ENCODE measurements at regions not wholly inside any gene's neighbourhood (a gene's known extent, or its start where the extent isn't known, plus 50 kb on each side); places are given as distances from the start of the nearest gene placed in this dataset.

DNA sequence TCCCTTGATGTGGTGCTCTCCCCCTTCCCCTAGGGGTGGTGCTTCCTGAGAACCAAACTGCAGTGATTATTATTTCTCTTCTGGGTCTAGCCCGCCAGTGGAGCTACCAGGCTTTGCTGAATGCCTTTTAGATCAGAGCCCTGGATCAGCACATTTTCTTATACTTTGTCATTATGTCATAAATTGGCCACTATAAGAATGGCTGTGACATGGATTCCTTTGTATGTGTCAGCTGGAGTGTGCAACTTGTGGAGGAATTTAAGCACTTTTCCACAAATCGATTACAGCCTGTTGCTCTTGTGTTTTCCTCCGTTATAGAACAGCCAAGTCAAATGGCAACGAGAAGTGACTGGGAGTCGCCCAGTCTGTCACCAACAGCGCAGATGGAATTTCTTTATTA, 273.3 kb downstream of the DUSP10 start:
- Histone ChIP-seq H3K4me3 (no peak overlapping the region), H3K27ac (no peak overlapping the region), H3K9me3 (peaks cover 0 to 13% of the 10 kb centered on the region in 2 donors), H3K36me3 (no peaks in the 10 kb centered on the region), H3K4me1 (no peaks in the 10 kb centered on the region), H3K27me3 (peaks cover 0 to 3% of the 10 kb centered on the region in 2 donors)
- TF ChIP-seq, protein P1, sequence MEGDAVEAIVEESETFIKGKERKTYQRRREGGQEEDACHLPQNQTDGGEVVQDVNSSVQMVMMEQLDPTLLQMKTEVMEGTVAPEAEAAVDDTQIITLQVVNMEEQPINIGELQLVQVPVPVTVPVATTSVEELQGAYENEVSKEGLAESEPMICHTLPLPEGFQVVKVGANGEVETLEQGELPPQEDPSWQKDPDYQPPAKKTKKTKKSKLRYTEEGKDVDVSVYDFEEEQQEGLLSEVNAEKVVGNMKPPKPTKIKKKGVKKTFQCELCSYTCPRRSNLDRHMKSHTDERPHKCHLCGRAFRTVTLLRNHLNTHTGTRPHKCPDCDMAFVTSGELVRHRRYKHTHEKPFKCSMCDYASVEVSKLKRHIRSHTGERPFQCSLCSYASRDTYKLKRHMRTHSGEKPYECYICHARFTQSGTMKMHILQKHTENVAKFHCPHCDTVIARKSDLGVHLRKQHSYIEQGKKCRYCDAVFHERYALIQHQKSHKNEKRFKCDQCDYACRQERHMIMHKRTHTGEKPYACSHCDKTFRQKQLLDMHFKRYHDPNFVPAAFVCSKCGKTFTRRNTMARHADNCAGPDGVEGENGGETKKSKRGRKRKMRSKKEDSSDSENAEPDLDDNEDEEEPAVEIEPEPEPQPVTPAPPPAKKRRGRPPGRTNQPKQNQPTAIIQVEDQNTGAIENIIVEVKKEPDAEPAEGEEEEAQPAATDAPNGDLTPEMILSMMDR (IDR thresholded peaks at IDR 0.05): no peak
- DNase-seq (ENCODE audit: low spot score): no peak

DNA sequence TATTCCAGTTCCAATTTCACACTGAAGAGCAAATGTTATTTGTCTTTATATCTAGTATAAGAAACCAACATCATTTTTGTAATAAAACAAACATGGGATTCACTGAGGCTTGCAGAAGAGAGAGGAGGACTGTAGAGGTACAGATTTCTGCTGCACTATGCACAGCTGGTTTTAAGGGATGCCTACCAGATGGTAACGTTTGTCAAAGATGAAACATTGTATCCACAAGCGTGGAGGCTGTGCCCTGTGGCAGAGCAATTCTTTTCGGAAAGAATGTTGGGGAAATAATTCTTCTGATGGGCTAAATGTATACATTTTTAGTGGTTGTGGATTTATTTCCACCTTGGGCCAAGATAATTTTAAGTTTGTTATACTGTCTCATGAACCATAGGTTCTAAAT, 272.4 kb downstream of the DUSP10 start:
- Histone ChIP-seq H3K9me3 (peaks cover 0 to 13% of the 10 kb centered on the region in 2 donors), H3K4me3 (no peak overlapping the region), H3K4me1 (no peaks in the 10 kb centered on the region), H3K27me3 (peaks cover 0 to 3% of the 10 kb centered on the region in 2 donors), H3K36me3 (no peaks in the 10 kb centered on the region), H3K27ac (no peak overlapping the region)
- TF ChIP-seq, protein P1 (IDR thresholded peaks at IDR 0.05): no peak
- DNase-seq (ENCODE audit: low spot score): no peak

DNA sequence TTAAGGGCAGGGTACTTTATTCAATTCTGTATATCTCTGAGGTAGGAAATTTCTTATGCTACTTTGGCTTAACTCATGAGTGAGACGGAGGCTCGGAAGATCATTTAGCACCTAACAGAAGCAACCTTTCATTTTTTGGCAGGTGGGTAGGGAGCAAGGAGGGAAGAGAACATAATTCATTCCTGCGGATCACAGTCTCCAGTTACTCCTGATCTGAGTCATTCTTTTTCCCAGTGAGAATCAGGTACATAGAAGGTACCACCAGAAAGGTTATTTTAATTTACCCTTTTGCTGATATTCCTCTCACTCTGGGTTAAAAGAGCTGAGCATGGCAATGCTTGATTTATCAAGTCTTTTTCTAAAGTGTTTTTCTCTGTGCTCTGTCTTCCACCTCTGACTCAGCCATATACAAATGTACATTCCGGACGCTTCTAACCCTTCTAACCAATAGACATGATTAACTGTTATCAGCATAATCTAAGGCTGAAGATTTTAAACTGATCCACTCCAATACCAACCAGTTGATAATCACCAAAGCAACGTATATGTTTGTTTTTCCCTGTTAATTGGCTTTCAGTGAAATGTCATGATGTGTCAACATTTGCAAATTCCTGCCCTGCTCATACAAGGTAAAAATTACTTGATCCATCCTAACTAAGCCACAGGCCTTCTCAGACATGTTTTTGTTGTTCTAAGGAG, 271.7 kb downstream of the DUSP10 start:
- no peak for DNase-seq (ENCODE audit: low spot score)
- Histone ChIP-seq H3K27ac (no peak overlapping the region), H3K36me3 (no peaks in the 10 kb centered on the region), H3K4me1 (no peaks in the 10 kb centered on the region), H3K27me3 (peaks cover 0 to 3% of the 10 kb centered on the region in 2 donors), H3K9me3 (peaks cover 0 to 13% of the 10 kb centered on the region in 2 donors), H3K4me3 (no peak overlapping the region)
- TF ChIP-seq, protein P1 (IDR thresholded peaks at IDR 0.05): no peak

DNA sequence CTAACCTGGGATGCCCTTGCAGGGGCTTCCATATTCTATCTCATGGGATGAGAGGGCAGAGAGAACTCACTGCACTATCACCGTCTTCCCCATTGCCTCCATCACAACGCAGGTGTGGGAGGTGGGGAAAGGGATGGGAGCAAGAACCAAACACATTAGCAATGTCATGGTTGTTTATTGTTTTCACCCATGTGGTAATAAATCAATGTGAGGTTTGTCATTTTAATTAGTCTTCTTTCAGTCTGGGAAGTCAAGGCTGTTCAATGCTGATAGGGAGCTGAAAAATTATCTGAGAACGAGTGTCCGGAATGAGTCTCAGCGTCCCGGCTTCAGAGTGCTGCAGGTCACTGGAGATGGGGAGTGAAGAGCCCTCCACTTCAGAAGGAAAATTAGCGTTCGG, 268.5 kb downstream of the DUSP10 start:
- no peaks in the 10 kb centered on the region for H3K9me3 ChIP-seq
- no peaks in the 10 kb centered on the region for H3K36me3 ChIP-seq
- TF ChIP-seq, protein P1 (IDR thresholded peaks at IDR 0.05): no peak
- peaks cover 0 to 3% of the 10 kb centered on the region in 2 donors for H3K27me3 ChIP-seq
- no peak for DNase-seq (ENCODE audit: low spot score)
- no peak overlapping the region for H3K27ac ChIP-seq
- H3K4me1 ChIP-seq: peaks cover 0 to 5% of the 10 kb centered on the region in 2 donors
- H3K4me3 ChIP-seq: no peak overlapping the region

DNA sequence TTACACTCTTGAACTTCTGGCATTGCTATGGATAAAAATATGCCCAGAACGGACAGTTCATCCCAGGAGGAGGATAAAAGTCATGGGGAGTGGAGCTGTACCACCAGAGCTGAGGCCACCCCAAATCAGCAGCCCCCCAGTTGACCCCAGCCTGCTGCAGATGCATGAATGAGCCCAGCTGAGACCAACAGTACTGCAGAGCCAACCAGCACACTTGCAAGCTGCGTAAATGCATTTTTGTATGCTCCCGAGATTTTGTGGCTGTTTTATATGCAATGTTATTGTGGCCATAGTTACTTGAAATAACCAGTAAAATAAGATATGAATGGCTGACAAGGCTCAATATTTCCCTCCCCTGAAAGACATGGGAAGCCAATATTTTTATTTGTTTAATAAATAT, 264.6 kb downstream of the DUSP10 start:
- no peak for DNase-seq (ENCODE audit: low spot score)
- Histone ChIP-seq H3K4me1 (peaks cover 0 to 5% of the 10 kb centered on the region in 2 donors), H3K9me3 (no peaks in the 10 kb centered on the region), H3K36me3 (no peaks in the 10 kb centered on the region), H3K27ac (no peak overlapping the region), H3K27me3 (no peaks in the 10 kb centered on the region), H3K4me3 (no peak overlapping the region)
- TF ChIP-seq, protein P1 (IDR thresholded peaks at IDR 0.05): no peak
